GM18520 (cell line): ENCODE measurements at regions not wholly inside any gene's neighbourhood (a gene's known extent, or its start where the extent isn't known, plus 50 kb on each side); places are given as distances from the start of the nearest gene placed in this dataset.
"Not testable (repeated sequence)": the region's sequence is repeated elsewhere in the genome, so short reads cannot be mapped to it uniquely, and the experiment has no call there.

Experiments used
- ATAC-seq: cut with Tn5 transposase; IDR thresholded peaks from one replicate; pipeline ENCODE4 v1.9.1; 2021; ENCODE audit not compliant: unreplicated experiment

- ATAC-seq = no peak
Measured at GRCh38 chr3:145294572-145294971, 866.4 kb downstream of the PLOD2 start.

- no peak for ATAC-seq
Measured at GRCh38 chr3:145307272-145307671, 853.7 kb downstream of the PLOD2 start.

- no peak for ATAC-seq
Measured at GRCh38 chr3:145313751-145314150, 847.2 kb downstream of the PLOD2 start.

- ATAC-seq = not testable (repeated sequence)
Measured at GRCh38 chr3:145316253-145316652, 844.7 kb downstream of the PLOD2 start.

- ATAC-seq = no peak
Measured at GRCh38 chr3:145326666-145327065, 834.3 kb downstream of the PLOD2 start.

GRCh38 chr3:145333427-145333826 is 827.6 kb downstream of the PLOD2 start:
- ATAC-seq = not testable (repeated sequence)

- ATAC-seq = no peak
Measured at GRCh38 chr3:145333931-145334330, 827.1 kb downstream of the PLOD2 start.

- ATAC-seq = no peak
Measured at GRCh38 chr3:145355206-145355605, 805.8 kb downstream of the PLOD2 start.

- ATAC-seq = no peak
Measured at GRCh38 chr3:145357453-145357852, 803.5 kb downstream of the PLOD2 start.

GRCh38 chr3:145359040-145359439 is 801.9 kb downstream of the PLOD2 start:
- no peak for ATAC-seq

GRCh38 chr3:145368748-145369147 is 792.2 kb downstream of the PLOD2 start:
- no peak for ATAC-seq

- no peak for ATAC-seq
Measured at GRCh38 chr3:145370870-145371269, 790.1 kb downstream of the PLOD2 start.

- no peak for ATAC-seq
Measured at GRCh38 chr3:145377301-145377700, 783.7 kb downstream of the PLOD2 start.

- no peak for ATAC-seq
Measured at GRCh38 chr3:145383416-145383815, 777.6 kb downstream of the PLOD2 start.

GRCh38 chr3:145384307-145384706 is 776.7 kb downstream of the PLOD2 start:
- no peak for ATAC-seq

- ATAC-seq = no peak
Measured at GRCh38 chr3:145387211-145387610, 773.8 kb downstream of the PLOD2 start.

GRCh38 chr3:145395421-145395820 is 765.6 kb downstream of the PLOD2 start:
- no peak for ATAC-seq

- no peak for ATAC-seq
Measured at GRCh38 chr3:145411605-145412004, 749.4 kb downstream of the PLOD2 start.

GRCh38 chr3:145417678-145418077 is 743.3 kb downstream of the PLOD2 start:
- no peak for ATAC-seq

- no peak for ATAC-seq
Measured at GRCh38 chr3:145422556-145422955, 738.4 kb downstream of the PLOD2 start.

GRCh38 chr3:145427355-145427754 is 733.6 kb downstream of the PLOD2 start:
- ATAC-seq = no peak

- ATAC-seq = no peak
Measured at GRCh38 chr3:145429546-145429945, 731.4 kb downstream of the PLOD2 start.

GRCh38 chr3:145448436-145448835 is 712.5 kb downstream of the PLOD2 start:
- no peak for ATAC-seq
